ENCODE measurements at regions not wholly inside any gene's neighbourhood (a gene's known extent, or its start where the extent isn't known, plus 50 kb on each side); places are given as distances from the start of the nearest gene placed in this dataset.

DNA sequence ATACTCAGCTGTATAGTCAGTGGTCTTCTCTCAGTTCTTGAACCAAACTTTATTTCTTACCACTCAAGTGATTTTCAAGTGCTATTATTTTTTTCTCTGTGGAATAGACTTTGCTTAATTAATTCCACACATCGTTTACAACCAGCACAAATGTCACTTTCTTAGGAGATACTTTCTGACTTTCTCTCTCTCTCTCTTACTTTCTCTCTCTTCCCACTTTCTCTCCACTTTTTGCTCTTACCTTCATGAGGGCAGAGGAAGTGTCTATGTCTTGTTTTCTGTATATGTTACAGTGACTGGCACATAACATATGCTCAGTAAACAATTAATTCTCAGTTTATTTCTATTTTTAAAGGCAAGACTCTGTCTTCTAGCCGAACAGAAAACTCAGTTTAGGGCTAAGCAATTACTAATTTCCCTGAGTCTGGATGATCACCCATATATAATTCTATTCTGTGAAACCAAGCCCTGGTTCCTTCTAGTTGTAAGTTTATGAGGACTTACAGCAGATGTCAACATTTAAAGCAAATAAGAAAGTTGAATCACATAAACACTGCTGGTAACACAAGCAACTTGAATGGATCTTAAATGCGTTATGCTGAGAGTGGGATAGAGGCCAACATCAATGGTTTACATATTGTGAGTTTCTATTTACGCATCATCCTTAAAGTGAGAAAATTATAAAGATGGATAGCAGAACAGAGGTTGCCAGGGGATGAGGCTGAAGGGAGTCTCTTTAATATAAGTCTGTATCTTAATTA is 791.4 kb downstream of the MTRR start:
- no peak overlapping the region for H3K4me3 ChIP-seq
- H3K27ac ChIP-seq: no peak overlapping the region
- no peak for ATAC-seq (ENCODE audit: insufficient number of reproducible peaks, low FRiP score, low read depth)
- H3K27me3 ChIP-seq (replicated peaks; ENCODE audit: insufficient read depth): no peaks in the 10 kb centered on the region
- H3K9me3 ChIP-seq: no peaks in the 10 kb centered on the region
- no peaks in the 10 kb centered on the region for H3K36me3 ChIP-seq
- TF ChIP-seq, protein P1, sequence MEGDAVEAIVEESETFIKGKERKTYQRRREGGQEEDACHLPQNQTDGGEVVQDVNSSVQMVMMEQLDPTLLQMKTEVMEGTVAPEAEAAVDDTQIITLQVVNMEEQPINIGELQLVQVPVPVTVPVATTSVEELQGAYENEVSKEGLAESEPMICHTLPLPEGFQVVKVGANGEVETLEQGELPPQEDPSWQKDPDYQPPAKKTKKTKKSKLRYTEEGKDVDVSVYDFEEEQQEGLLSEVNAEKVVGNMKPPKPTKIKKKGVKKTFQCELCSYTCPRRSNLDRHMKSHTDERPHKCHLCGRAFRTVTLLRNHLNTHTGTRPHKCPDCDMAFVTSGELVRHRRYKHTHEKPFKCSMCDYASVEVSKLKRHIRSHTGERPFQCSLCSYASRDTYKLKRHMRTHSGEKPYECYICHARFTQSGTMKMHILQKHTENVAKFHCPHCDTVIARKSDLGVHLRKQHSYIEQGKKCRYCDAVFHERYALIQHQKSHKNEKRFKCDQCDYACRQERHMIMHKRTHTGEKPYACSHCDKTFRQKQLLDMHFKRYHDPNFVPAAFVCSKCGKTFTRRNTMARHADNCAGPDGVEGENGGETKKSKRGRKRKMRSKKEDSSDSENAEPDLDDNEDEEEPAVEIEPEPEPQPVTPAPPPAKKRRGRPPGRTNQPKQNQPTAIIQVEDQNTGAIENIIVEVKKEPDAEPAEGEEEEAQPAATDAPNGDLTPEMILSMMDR (IDR thresholded peaks at IDR 0.05): no peak
- no peak for DNase-seq (ENCODE audit: low spot score)
- H3K4me1 ChIP-seq (ENCODE audit: control insufficient read depth in 1 of 2, low read depth in 2 of 2): no peaks in the 10 kb centered on the region

DNA sequence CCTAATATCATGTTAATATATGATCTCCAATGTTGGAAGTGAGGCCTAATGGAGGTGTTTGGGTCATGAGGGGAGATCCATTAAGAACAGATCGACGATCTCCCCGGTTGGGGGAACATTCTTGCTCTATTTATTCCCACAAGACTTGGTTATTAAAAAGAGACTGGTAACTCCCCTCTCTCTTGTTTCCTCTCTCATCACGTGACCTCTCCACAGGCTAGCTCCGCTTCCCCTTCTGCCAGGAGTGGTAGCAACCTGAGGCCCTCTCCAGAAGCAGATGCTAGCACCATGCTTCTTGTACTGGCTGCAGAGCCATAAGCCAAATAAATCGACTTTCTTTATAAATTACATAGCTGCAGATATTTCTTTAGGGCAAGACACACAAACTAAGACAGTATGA is 794.4 kb downstream of the MTRR start:
- DNase-seq (ENCODE audit: low spot score) (no peak), ATAC-seq (ENCODE audit: insufficient number of reproducible peaks, low FRiP score, low read depth) (no peak)
- TF ChIP-seq, protein P1 (IDR thresholded peaks at IDR 0.05): no peak
- no peaks in the 10 kb centered on the region for H3K4me1 ChIP-seq (ENCODE audit: control insufficient read depth in 1 of 2, low read depth in 2 of 2)
- H3K27me3 ChIP-seq (replicated peaks; ENCODE audit: insufficient read depth): no peaks in the 10 kb centered on the region
- no peaks in the 10 kb centered on the region for H3K9me3 ChIP-seq
- H3K4me3 ChIP-seq: no peak overlapping the region
- no peaks in the 10 kb centered on the region for H3K36me3 ChIP-seq
- H3K27ac ChIP-seq: no peak overlapping the region

DNA sequence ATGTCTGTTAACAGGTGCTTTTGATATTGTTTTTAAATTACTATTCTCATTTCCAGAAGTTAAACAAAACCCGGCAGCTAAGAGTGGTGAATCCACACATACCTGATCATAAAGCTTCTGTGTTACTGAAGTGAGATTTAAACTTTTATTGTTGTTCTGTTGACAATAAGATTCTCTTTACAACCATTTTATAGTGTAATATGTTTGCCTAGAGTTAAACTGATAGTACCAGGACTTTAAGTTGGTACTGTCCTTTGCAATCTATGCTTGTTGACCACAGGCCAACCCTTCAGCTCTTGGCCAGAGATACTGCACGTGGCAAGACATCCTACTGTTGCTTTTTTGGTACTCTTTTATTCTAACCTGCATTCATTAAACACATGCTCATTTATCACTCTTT is 806.2 kb downstream of the MTRR start:
- no peaks in the 10 kb centered on the region for H3K9me3 ChIP-seq
- H3K4me3 ChIP-seq: no peak overlapping the region
- TF ChIP-seq, protein P1 (IDR thresholded peaks at IDR 0.05): no peak
- DNase-seq (ENCODE audit: low spot score) (no peak), ATAC-seq (ENCODE audit: insufficient number of reproducible peaks, low FRiP score, low read depth) (no peak)
- no peak overlapping the region for H3K27ac ChIP-seq
- no peaks in the 10 kb centered on the region for H3K27me3 ChIP-seq (replicated peaks; ENCODE audit: insufficient read depth)
- no peaks in the 10 kb centered on the region for H3K4me1 ChIP-seq (ENCODE audit: control insufficient read depth in 1 of 2, low read depth in 2 of 2)
- H3K36me3 ChIP-seq: no peaks in the 10 kb centered on the region

DNA sequence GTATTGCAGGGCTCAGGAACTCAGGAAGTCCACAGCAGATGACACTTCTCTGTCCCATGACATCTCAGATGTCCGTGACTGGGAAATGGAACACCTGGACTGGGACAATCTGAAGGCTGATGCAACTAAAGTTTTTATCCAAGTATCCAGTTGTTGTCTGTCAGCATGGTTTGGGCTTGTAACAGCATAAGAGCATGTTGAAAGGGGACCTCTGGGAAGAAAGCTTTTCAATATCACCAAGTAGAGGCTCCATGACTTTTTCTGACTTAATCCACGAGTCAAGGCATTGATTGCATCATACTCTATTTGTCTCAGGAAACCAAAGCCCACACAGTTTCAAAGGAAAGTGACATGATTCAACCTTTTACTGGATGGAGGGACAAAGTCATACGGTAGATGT is 807.7 kb downstream of the MTRR start:
- Histone ChIP-seq H3K27me3 (replicated peaks; ENCODE audit: insufficient read depth) (no peaks in the 10 kb centered on the region), H3K4me3 (no peak overlapping the region), H3K9me3 (no peaks in the 10 kb centered on the region), H3K4me1 (ENCODE audit: control insufficient read depth in 1 of 2, low read depth in 2 of 2) (no peaks in the 10 kb centered on the region), H3K36me3 (no peaks in the 10 kb centered on the region), H3K27ac (no peak overlapping the region)
- TF ChIP-seq, protein P1 (IDR thresholded peaks at IDR 0.05): no peak
- DNase-seq (ENCODE audit: low spot score) (no peak), ATAC-seq (ENCODE audit: insufficient number of reproducible peaks, low FRiP score, low read depth) (no peak)

DNA sequence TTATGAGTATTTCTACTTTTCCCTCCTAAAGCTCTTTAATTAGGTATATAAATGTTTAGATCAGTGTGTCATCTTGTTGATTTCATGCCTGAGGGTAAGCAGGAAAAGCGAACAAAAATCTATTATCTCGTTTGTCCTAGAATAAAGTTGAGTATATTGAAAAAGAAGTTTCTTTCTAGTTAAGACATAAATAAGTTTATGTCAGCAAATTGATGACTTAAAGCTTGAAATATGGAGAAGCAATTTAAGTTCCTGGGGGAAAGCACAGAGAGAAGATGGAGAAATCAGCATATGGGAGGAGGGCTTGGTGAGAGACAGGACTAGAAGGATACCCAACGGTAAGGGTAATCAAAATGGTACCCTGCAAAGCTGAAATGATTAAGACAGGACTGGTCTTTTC is 813.4 kb downstream of the MTRR start:
- H3K27ac ChIP-seq: no peak overlapping the region
- ATAC-seq (ENCODE audit: insufficient number of reproducible peaks, low FRiP score, low read depth) (no peak), DNase-seq (ENCODE audit: low spot score) (no peak)
- peaks cover 3 to 20% of the 10 kb centered on the region in 2 donors for H3K4me1 ChIP-seq (ENCODE audit: control insufficient read depth in 1 of 2, low read depth in 2 of 2)
- H3K4me3 ChIP-seq: no peak overlapping the region
- H3K27me3 ChIP-seq (replicated peaks; ENCODE audit: insufficient read depth): no peaks in the 10 kb centered on the region
- TF ChIP-seq, protein P1 (IDR thresholded peaks at IDR 0.05): no peak
- no peaks in the 10 kb centered on the region for H3K36me3 ChIP-seq
- no peaks in the 10 kb centered on the region for H3K9me3 ChIP-seq

Data from thoracic aorta (tissue), 2 donors.